ENCODE measurements at regions not wholly inside any gene's neighbourhood (a gene's known extent, or its start where the extent isn't known, plus 50 kb on each side); places are given as distances from the start of the nearest gene placed in this dataset.

DNA sequence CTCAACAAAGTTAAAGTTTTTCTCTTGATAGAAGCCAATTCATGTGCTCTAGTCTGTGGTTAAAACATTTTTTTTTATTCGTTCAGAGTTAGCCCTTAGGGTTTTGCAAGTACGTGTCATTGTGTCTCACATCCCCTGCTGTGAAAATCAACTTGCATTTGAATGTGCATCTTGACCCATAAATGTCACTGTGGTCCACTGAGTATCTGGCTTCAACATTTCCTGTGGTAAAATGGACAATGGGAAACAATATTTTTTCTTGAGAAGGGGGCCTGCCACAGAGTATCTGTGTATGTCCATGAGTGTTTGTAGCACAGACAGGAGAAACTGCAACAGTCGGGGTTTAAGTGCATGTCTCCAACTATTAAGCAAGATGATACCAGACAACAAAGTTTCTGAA, 554.8 kb upstream of the TENM3 start:
- H3K27ac ChIP-seq (ENCODE audit: low read depth, low read length) = no peak overlapping the region
- H2BK15ac ChIP-seq (replicated peaks; ENCODE audit: low read depth) = no peak overlapping the region
- peak; percentile 19 for DNase-seq
- no peak overlapping the region for H3K56ac ChIP-seq (ENCODE audit: low read length)
- no peak overlapping the region for H4K5ac ChIP-seq (ENCODE audit: low read length)
- H2BK5ac ChIP-seq (ENCODE audit: low read length) = no peak overlapping the region
- H3K9ac ChIP-seq (ENCODE audit: low read length) = no peak overlapping the region
- no peak overlapping the region for H2BK120ac ChIP-seq (ENCODE audit: low read depth, low read length)
- no peak overlapping the region for H3K23ac ChIP-seq (ENCODE audit: low read length)
- no CpG with 5 or more reads among the region's 3 CpGs for WGBS (ENCODE audit: extremely low coverage, insufficient coverage, low lambda C conversion rate)
- no peaks in the 10 kb centered on the region for H3K27me3 ChIP-seq (ENCODE audit: insufficient read depth, low read length, poor library complexity)
- no peaks in the 10 kb centered on the region for H3K79me2 ChIP-seq (ENCODE audit: control insufficient read depth, insufficient read depth, low read length)
- H3K79me1 ChIP-seq (ENCODE audit: low read length) = no peaks in the 10 kb centered on the region
- no peak overlapping the region for H3K4ac ChIP-seq (ENCODE audit: low read depth, low read length)
- no peak overlapping the region for H3K4me3 ChIP-seq (ENCODE audit: low read length)
- H2AK5ac ChIP-seq (ENCODE audit: low read length) = no peak overlapping the region
- H3K4me1 ChIP-seq (ENCODE audit: control insufficient read depth, low read depth, low read length) = peaks cover 2% of the 10 kb centered on the region
- H3K18ac ChIP-seq (ENCODE audit: low read length) = no peak overlapping the region
- no peaks in the 10 kb centered on the region for H3K36me3 ChIP-seq (ENCODE audit: control insufficient read depth, insufficient read depth, low read length)
- no peak overlapping the region for H4K8ac ChIP-seq (ENCODE audit: low read depth, low read length)
- H3K4me2 ChIP-seq (ENCODE audit: low read length) = no peak overlapping the region

DNA sequence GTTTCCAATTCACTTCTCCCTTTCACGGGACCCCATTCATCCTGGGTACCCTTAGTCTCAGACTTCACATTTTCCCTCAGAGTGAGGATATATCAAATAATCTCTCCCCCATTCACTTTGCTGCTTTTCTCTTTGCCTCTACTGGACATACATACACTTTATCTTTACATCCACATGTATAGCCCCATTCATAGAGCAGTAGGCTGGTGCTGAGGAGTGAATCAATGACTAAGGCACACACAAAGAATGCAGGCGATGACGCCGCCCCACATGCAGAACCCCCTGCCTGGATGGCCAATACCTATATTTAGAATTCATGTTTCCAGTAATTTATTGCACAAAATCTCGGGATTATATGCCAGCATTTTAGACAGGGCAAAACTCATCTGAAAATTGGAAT, 554.3 kb upstream of the TENM3 start:
- DNase-seq = no peak
- Histone ChIP-seq H4K8ac (ENCODE audit: low read depth, low read length) (no peak overlapping the region), H3K27ac (ENCODE audit: low read depth, low read length) (no peak overlapping the region), H3K27me3 (ENCODE audit: insufficient read depth, low read length, poor library complexity) (no peaks in the 10 kb centered on the region), H3K4me2 (ENCODE audit: low read length) (no peak overlapping the region), H3K4ac (ENCODE audit: low read depth, low read length) (no peak overlapping the region), H2BK5ac (ENCODE audit: low read length) (no peak overlapping the region), H3K4me1 (ENCODE audit: control insufficient read depth, low read depth, low read length) (peaks cover 2% of the 10 kb centered on the region), H3K23ac (ENCODE audit: low read length) (no peak overlapping the region), H3K36me3 (ENCODE audit: control insufficient read depth, insufficient read depth, low read length) (no peaks in the 10 kb centered on the region), H3K4me3 (ENCODE audit: low read length) (no peak overlapping the region), H3K56ac (ENCODE audit: low read length) (no peak overlapping the region), H2BK15ac (replicated peaks; ENCODE audit: low read depth) (no peak overlapping the region), H4K5ac (ENCODE audit: low read length) (no peak overlapping the region), H3K18ac (ENCODE audit: low read length) (no peak overlapping the region), H3K79me1 (ENCODE audit: low read length) (no peaks in the 10 kb centered on the region), H3K79me2 (ENCODE audit: control insufficient read depth, insufficient read depth, low read length) (no peaks in the 10 kb centered on the region), H3K9ac (ENCODE audit: low read length) (no peak overlapping the region), H2AK5ac (ENCODE audit: low read length) (no peak overlapping the region), H2BK120ac (ENCODE audit: low read depth, low read length) (no peak overlapping the region)
- WGBS (ENCODE audit: extremely low coverage, insufficient coverage, low lambda C conversion rate) = no CpG with 5 or more reads among the region's 5 CpGs

DNA sequence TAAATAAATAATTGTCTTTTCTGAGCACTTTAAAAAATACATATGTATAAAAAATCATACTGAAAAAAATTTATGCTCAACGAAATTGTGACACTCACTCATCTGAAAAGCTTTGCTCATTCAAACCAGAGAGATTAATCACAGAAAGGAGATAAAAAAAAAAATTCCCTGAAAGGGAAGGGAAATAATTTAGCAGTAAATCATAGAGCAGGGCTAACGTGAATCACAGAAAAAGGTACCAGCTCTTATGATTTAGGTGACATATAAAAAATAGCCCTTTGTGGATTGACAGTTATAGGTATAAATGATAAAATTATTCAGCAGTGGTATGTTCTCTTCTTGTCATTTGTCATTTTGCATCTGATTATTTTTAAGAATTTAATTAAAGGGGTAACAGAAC, 552.7 kb upstream of the TENM3 start:
- no peak overlapping the region for H3K23ac ChIP-seq (ENCODE audit: low read length)
- no peaks in the 10 kb centered on the region for H3K79me2 ChIP-seq (ENCODE audit: control insufficient read depth, insufficient read depth, low read length)
- no peak overlapping the region for H2BK120ac ChIP-seq (ENCODE audit: low read depth, low read length)
- H2BK5ac ChIP-seq (ENCODE audit: low read length) = no peak overlapping the region
- H3K79me1 ChIP-seq (ENCODE audit: low read length) = no peaks in the 10 kb centered on the region
- no peak overlapping the region for H3K4ac ChIP-seq (ENCODE audit: low read depth, low read length)
- H3K18ac ChIP-seq (ENCODE audit: low read length) = no peak overlapping the region
- no peaks in the 10 kb centered on the region for H3K27me3 ChIP-seq (ENCODE audit: insufficient read depth, low read length, poor library complexity)
- H2BK15ac ChIP-seq (replicated peaks; ENCODE audit: low read depth) = no peak overlapping the region
- no peak overlapping the region for H3K9ac ChIP-seq (ENCODE audit: low read length)
- whole genome bisulfite sequencing (ENCODE audit: extremely low coverage, insufficient coverage, low lambda C conversion rate) = no CpG with 5 or more reads among the region's 2 CpGs
- H3K4me1 ChIP-seq (ENCODE audit: control insufficient read depth, low read depth, low read length) = peaks cover 2% of the 10 kb centered on the region
- H3K4me3 ChIP-seq (ENCODE audit: low read length) = no peak overlapping the region
- H3K36me3 ChIP-seq (ENCODE audit: control insufficient read depth, insufficient read depth, low read length) = no peaks in the 10 kb centered on the region
- no peak overlapping the region for H4K8ac ChIP-seq (ENCODE audit: low read depth, low read length)
- H2AK5ac ChIP-seq (ENCODE audit: low read length) = no peak overlapping the region
- DNase-seq = no peak
- no peak overlapping the region for H4K5ac ChIP-seq (ENCODE audit: low read length)
- H3K27ac ChIP-seq (ENCODE audit: low read depth, low read length) = no peak overlapping the region
- H3K4me2 ChIP-seq (ENCODE audit: low read length) = no peak overlapping the region
- H3K56ac ChIP-seq (ENCODE audit: low read length) = no peak overlapping the region

DNA sequence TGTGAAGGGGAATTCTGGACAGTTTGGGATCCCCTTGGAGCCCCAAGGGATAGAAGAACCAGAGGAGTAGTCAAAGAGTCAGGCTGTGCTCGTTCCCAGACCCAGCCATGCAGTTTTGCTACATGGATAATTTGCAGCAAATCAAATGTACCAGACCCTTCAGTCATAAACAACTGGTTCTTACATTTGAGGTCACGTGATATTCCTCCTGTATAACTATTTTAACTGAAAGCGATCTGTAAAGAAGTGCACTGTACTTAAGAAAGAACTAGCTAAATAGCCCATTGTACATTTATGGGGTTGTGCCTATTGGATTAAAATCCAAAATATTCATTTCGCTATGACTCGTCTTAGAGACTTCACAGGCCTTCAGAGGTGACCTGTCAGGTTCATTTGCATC, 550.2 kb upstream of the TENM3 start:
- no peak overlapping the region for H2BK15ac ChIP-seq (replicated peaks; ENCODE audit: low read depth)
- peaks cover 2% of the 10 kb centered on the region for H3K4me1 ChIP-seq (ENCODE audit: control insufficient read depth, low read depth, low read length)
- H3K27ac ChIP-seq (ENCODE audit: low read depth, low read length) = no peak overlapping the region
- no peak overlapping the region for H3K4me3 ChIP-seq (ENCODE audit: low read length)
- no peak overlapping the region for H2BK120ac ChIP-seq (ENCODE audit: low read depth, low read length)
- DNase-seq = no peak
- no peak overlapping the region for H4K8ac ChIP-seq (ENCODE audit: low read depth, low read length)
- no peak overlapping the region for H3K9ac ChIP-seq (ENCODE audit: low read length)
- no peaks in the 10 kb centered on the region for H3K79me1 ChIP-seq (ENCODE audit: low read length)
- no peak overlapping the region for H3K18ac ChIP-seq (ENCODE audit: low read length)
- no peaks in the 10 kb centered on the region for H3K36me3 ChIP-seq (ENCODE audit: control insufficient read depth, insufficient read depth, low read length)
- no peak overlapping the region for H4K5ac ChIP-seq (ENCODE audit: low read length)
- no peak overlapping the region for H3K23ac ChIP-seq (ENCODE audit: low read length)
- WGBS (ENCODE audit: extremely low coverage, insufficient coverage, low lambda C conversion rate) = no CpG with 5 or more reads among the region's 5 CpGs
- no peak overlapping the region for H2AK5ac ChIP-seq (ENCODE audit: low read length)
- H3K27me3 ChIP-seq (ENCODE audit: insufficient read depth, low read length, poor library complexity) = no peaks in the 10 kb centered on the region
- H2BK5ac ChIP-seq (ENCODE audit: low read length) = no peak overlapping the region
- no peaks in the 10 kb centered on the region for H3K79me2 ChIP-seq (ENCODE audit: control insufficient read depth, insufficient read depth, low read length)
- no peak overlapping the region for H3K4me2 ChIP-seq (ENCODE audit: low read length)
- H3K56ac ChIP-seq (ENCODE audit: low read length) = no peak overlapping the region
- no peak overlapping the region for H3K4ac ChIP-seq (ENCODE audit: low read depth, low read length)

DNA sequence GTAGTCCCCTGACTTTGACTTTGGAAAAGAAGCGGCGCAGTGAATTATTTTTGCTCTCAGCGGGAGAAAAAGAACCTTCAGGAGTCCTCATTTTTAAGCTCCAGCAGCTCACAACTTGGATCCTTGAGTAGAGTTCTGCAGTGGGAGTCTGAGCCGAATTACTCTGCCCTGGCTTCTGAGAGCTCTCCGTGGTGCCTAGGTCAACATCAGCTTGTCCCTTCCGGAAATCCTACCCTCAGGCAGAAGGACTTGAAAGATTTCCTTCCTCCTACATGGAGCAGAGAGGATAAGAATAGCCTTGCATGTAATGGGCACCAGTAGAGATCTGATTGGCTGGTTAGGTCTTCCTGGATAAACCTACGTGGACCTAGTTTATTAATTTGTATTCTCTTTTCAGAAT, 549.7 kb upstream of the TENM3 start:
- peak; percentile 51 for DNase-seq
- Histone ChIP-seq H3K27me3 (ENCODE audit: insufficient read depth, low read length, poor library complexity) (no peaks in the 10 kb centered on the region), H3K79me2 (ENCODE audit: control insufficient read depth, insufficient read depth, low read length) (no peaks in the 10 kb centered on the region), H4K8ac (ENCODE audit: low read depth, low read length) (no peak overlapping the region), H2BK120ac (ENCODE audit: low read depth, low read length) (no peak overlapping the region), H2BK5ac (ENCODE audit: low read length) (no peak overlapping the region), H3K4me3 (ENCODE audit: low read length) (no peak overlapping the region), H3K4ac (ENCODE audit: low read depth, low read length) (no peak overlapping the region), H3K4me2 (ENCODE audit: low read length) (no peak overlapping the region), H3K23ac (ENCODE audit: low read length) (no peak overlapping the region), H2AK5ac (ENCODE audit: low read length) (no peak overlapping the region), H3K56ac (ENCODE audit: low read length) (no peak overlapping the region), H3K9ac (ENCODE audit: low read length) (no peak overlapping the region), H3K27ac (ENCODE audit: low read depth, low read length) (no peak overlapping the region), H2BK15ac (replicated peaks; ENCODE audit: low read depth) (no peak overlapping the region), H3K4me1 (ENCODE audit: control insufficient read depth, low read depth, low read length) (peaks cover 2% of the 10 kb centered on the region), H3K36me3 (ENCODE audit: control insufficient read depth, insufficient read depth, low read length) (no peaks in the 10 kb centered on the region), H4K5ac (ENCODE audit: low read length) (no peak overlapping the region), H3K18ac (ENCODE audit: low read length) (no peak overlapping the region), H3K79me1 (ENCODE audit: low read length) (no peaks in the 10 kb centered on the region)
- WGBS (ENCODE audit: extremely low coverage, insufficient coverage, low lambda C conversion rate) = no CpG with 5 or more reads among the region's 7 CpGs

DNA sequence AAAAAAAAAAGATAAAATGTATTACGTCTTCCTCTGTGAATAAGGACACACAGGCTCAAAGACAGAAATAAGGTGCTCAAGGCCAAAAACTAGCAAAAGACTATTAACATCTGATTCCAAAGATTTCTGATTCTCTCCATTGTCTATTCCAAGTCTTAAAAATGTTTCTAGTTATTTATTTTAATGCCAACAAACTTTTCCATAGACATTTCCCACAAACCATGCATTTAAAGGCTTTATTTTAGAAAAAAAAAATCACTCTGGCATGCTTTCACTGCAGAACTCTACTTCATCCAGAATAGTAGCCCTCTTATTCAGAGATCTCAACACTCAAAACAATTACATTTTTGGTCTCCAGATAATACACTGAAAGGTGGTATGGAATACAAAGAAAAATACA, 545.0 kb upstream of the TENM3 start:
- Histone ChIP-seq H3K4me2 (ENCODE audit: low read length) (no peak overlapping the region), H4K5ac (ENCODE audit: low read length) (no peak overlapping the region), H3K27me3 (ENCODE audit: insufficient read depth, low read length, poor library complexity) (no peaks in the 10 kb centered on the region), H3K79me1 (ENCODE audit: low read length) (no peaks in the 10 kb centered on the region), H3K56ac (ENCODE audit: low read length) (no peak overlapping the region), H2BK120ac (ENCODE audit: low read depth, low read length) (no peak overlapping the region), H3K9ac (ENCODE audit: low read length) (no peak overlapping the region), H3K27ac (ENCODE audit: low read depth, low read length) (no peak overlapping the region), H4K8ac (ENCODE audit: low read depth, low read length) (no peak overlapping the region), H2BK15ac (replicated peaks; ENCODE audit: low read depth) (no peak overlapping the region), H3K36me3 (ENCODE audit: control insufficient read depth, insufficient read depth, low read length) (no peaks in the 10 kb centered on the region), H3K18ac (ENCODE audit: low read length) (no peak overlapping the region), H2BK5ac (ENCODE audit: low read length) (no peak overlapping the region), H3K4ac (ENCODE audit: low read depth, low read length) (no peak overlapping the region), H3K4me3 (ENCODE audit: low read length) (no peak overlapping the region), H3K23ac (ENCODE audit: low read length) (no peak overlapping the region), H3K79me2 (ENCODE audit: control insufficient read depth, insufficient read depth, low read length) (no peaks in the 10 kb centered on the region), H2AK5ac (ENCODE audit: low read length) (no peak overlapping the region), H3K4me1 (ENCODE audit: control insufficient read depth, low read depth, low read length) (no peaks in the 10 kb centered on the region)
- no CpG with 5 or more reads among the region's 1 CpG for WGBS (ENCODE audit: extremely low coverage, insufficient coverage, low lambda C conversion rate)
- DNase-seq = no peak

Data from mesendoderm (in vitro differentiated cells).